Inflammatory macrophage (primary cell): ENCODE measurements at regions not wholly inside any gene's neighbourhood (a gene's known extent, or its start where the extent isn't known, plus 50 kb on each side); places are given as distances from the start of the nearest gene placed in this dataset.
"Not testable (repeated sequence)": the region's sequence is repeated elsewhere in the genome, so short reads cannot be mapped to it uniquely, and the experiment has no call there.

Source experiments
- DNase-seq, 2 donors: peaks; one replicate each; pipeline ENCODE4 v3.0.0-alpha.2; 2020 to 2022

DNA sequence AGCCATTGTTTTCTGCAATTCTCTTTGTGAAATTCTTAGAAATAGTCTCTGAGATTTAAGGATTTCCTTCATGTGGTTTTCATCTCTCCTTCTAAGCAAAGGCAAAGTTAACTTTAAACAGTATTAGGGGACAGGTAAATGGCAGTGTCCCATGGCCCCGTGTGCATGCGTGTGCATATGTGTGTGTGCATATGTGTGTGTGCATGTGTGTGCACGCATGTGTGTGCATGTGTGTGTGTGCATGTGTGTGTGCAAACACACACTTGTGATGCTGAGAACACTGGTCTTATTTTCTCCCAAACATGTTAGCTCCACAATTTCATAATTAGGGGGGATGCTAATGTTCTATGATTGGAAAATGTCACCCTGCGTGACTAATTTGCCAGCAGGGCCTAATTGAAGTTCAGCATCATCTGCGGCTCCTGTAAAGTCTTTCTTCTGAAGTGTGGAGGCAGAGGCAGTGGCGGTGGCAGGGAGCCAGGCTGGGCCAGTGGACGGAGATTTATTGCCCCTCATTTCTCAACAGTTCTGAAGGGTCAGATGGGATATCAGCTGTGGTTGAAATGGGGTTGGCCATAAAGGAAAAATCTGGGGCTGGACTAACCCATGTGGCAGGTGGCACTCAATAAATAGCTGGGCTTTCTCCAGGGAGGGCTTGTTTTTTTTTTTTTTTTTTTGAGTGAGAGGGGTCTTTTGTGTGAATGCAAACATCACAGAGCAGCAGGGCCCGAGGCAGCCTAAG is 289.3 kb upstream of the PODXL start:
- DNase-seq = no peak

DNA sequence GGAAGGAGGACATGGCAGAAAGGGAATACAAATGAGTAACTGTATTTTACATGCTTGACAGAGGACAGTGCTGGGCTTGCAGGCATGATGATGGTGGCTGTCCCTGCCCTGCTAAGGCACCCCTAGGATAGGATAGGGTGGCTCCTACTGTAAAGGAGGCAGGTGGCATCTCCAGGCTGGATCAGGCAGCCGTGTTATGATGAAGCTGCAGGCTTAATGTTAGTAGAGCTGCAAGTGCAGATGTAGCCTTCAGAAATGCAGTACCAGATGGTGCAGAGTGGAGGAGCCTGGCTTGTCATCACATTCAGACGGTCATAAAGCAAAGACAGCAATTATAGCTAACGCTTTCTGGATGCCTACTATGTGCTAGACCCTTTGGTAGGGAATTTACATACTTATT is 287.9 kb upstream of the PODXL start:
- no peak for DNase-seq

DNA sequence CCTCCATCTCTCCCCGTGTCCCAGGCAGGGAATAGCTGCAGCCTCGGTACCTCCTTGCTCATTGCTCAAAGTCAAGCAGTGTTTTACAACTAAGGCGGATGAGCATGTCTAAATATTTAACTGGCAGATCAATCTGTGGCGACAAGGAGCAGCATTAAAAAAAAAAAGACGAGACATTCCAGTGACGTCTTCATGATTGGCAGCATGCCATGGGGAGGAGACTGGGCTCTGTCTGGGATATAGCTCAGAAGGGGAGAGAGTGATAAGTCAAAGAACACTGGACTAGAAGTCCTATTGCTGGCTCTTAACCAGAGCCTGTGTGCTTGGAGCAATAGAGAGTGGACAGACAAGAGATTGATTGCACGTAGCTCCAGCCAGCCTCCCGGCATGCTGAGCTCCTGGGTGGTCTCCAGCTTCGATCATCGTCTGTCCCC is 287.5 kb upstream of the PODXL start:
- DNase-seq = no peak

DNA sequence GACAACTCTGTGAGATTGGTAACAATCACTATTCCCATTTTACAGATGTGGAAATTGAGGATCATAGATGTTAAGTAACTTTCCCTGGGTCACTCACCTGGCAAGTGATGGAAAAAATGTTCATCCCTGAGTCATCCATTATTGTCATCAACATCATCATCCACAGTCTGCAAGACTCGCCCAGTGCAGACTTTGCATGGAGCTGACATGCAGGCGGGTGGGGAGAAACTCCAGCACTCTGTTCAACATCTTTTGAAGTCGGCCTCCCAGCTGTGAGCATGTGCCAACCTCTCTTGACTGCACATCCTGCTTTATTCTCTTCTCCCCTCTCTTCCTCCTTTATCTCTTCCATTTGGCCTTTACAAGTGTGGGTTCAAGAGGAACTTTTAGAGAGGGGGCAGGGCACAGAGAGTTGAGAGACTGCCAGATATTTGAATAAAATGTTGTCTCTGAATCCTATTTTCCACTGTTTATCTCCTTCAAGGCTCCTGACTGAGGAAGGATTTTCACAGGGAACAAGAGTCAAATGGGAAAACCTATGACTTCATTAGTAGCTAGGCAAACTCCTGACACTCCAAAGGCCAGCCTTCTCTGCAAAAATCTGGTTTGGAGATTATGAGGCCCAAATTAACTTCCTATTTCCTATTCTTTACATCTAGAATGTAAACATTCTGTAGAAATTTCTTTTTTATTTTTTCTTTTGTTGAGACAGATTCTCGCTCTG is 283.7 kb upstream of the PODXL start:
- no peak for DNase-seq

DNA sequence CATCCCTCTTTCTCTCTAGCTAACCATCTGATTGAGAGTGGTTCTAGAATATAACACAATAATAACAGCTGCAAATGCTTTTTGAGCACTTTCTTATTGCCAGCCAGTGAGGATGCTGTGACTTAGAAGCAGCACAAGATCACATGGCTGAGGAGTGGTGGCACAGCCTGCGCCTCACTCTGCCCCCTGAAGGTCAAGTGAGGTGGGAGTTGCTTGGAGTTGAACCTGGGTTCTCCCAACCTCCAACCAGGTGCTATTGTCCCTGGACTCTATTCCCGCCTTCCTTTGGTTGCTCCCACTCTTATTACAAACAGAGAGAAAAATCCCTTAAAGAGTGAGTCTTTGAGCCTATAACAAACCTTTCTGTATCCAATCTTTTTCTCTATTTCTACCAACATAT is 280.3 kb upstream of the PODXL start:
- DNase-seq = no peak

DNA sequence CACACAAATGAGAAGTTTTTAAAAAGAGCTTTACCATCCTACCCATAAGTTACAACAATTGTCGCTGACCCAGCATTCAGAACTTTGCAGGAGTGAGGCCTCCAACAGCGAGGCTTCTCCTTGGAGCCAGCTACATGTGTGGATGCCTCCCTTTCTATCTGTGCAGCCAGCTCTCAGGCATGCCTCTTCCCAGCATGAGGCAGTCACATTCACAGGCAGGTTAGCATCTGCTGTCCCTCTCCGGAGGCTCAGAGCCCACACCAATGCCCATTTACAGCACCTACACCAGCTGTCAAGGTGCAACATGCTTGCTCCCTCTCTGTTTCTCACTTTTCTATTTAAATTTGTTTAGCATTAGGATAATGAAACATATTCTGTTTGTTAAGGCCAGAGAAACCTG is 278.7 kb upstream of the PODXL start:
- DNase-seq = no peak

DNA sequence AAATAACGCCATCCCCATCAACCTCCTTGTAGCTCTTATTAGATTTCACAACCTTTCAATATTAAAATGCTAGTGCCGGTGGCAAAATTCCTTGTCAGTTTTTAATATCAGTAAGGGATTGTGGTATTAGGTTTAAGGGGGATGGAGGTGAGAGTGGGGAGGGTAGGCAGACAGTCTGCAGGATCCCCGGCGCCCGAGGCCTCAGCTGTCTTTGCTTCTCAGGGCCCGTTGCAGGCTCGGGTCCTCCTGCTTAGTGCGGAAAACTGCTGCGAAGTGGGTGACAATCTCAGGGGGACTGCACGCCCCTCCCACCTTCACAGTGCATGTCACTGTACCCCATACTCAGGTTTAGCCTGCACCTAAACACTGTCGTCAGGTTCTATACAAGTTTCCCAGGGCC is 274.3 kb upstream of the PODXL start:
- no peak for DNase-seq

DNA sequence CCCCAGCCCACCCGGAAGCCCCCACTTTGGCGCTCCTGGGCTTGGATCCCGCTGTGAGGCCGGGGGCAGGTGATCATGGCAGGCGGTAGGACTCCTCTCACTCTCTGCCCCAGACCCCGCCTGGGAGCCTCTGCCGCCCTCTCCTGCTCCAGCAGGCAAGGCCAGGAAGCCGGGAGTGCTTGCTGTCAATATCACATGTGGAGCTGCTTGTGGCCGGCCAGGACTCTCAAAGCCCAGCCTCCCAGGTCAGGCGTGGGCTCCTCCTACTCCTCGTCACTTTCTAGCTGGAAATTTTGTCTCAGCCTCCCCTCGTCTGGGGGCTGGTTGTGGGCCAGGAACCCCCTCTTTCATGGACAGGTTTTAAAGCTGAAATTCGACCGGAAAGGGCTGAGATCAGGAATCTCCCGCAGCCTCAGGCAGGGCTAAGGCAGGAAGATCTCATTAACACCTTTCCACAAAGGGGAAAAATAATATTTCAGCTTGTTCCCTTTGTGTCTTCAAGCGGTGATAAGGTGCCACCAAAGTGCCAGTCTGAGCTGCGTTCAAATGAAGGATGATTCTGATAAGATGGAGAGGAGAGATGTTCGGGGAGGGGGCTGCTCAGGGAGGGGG is 273.6 kb upstream of the PODXL start:
- DNase-seq = no peak

DNA sequence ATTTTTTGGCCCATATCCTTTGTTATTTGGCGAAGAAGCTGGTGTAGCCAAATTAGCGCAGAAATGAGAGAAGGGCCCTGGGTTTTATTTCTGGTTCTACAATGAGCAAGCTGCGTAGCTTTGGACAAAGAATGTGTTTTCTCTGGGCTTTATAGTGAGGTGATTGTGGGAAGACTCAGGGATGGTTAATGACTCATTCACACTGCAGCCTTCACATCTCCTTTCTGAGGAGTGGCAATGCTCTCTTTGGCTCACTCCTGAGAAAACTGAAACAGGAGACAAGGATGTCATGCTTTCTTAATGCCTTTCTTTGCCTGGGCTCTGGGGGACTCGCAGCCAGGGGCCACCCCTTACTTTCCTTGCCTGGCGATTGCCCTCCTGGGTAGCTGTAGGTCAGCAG is 271.0 kb upstream of the PODXL start:
- no peak for DNase-seq

DNA sequence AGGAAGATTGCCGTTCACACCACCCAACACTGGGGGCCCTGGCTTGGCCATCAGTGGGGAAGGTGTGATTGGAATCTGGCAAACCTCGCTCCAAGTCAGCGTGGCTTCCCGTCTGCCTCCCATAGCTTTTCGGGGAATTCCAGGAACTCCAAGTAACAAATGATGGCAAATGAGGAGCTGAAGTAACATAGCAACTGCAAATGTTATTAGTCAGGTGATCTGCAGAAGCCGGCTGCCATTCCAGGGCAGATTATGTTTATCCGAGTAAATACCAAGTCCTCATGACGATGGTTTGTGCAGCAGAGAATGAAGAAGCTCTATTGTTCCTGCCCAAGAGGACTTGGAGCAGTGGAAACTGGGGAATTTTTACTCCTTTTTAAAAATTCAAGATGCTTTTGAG is 270.5 kb upstream of the PODXL start:
- no peak for DNase-seq

DNA sequence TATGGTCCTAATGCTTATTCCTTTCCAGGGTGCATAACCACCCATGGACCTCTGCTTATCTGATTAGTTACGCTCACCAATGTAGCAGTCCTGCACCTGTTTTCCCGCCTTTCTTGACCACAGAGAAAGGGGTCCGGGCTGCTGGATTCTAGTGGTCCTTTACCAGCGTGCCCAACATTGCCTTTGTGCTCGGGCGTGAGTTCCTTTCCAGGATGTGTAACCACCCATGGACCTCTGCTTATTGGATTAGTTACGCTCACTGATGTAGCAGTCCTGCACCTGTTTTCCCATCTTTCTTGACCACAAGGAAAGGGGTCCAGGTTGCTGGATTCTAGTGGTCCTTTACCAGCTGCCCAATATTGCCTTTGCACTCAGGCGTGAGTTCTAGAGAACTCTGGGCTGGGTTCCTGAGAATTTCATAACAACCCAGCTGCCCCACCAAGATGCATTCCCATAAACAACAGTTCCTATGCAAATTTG is 267.6 kb upstream of the PODXL start:
- not testable (repeated sequence) for DNase-seq

DNA sequence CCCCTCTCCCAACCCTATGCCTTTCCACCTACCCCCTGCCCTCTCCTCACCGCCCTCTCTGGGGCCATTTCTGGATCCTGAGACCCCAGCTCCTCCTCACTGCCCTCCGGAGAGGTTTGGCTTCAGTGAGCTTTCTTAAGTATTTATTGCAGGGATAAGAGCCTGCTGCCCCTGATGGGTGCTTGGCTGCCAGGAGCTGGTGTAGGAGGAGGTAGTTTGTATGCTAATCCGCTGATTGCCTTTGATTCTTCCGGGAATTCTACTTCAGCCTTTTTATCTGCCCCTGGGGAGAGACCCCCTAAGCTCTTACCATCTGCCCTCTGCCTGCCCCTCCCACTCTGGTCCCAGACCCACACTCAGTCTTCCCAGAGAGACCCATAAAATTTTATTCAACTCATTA is 263.5 kb upstream of the PODXL start:
- no peak for DNase-seq

DNA sequence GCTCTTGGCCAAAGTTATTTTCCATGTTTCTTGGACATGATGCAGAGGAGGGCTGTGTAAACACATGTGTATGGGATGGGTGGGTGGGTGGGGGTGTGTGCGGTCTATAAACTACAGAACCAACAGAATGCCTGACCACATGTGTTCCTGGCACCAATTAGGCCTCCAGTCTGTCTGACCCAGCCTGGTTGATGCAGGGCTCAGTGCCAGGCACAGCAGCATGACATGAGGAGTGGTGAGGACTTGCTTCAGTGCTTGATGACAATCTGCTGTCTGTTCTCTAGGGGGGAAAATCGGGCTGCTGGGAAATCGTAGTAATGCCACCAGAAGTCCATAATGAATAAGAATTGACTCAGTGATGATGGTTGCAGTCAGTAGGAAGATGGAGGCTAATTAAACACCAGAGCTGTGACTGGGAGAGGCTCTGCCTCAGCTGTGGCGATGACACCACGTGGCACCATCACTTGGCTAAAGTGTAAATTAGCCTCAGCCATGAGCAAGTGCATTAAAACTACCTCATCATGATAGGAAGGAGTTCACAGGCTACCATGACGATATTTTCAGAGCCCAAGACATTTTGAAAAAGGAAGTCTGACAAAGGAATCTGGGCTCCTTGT is 260.1 kb upstream of the PODXL start:
- no peak for DNase-seq

DNA sequence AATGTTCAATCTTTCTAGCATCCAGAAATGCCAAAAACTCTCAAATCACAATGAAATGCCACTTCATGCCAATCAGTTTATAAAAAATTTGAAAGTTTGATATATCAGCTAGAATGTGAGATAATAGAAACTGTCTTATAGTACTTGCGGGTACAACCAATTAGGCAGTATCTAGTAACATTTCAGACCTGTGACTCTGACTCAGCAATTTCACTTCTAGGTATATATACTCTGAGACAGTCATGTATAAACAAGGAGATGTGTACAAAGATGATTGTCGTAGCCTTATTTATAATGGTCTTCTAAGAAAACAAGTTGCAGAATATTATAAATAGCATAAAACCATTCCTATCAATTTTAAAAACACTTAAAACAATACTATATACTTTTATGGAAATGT is 252.3 kb upstream of the PODXL start:
- DNase-seq = no peak

DNA sequence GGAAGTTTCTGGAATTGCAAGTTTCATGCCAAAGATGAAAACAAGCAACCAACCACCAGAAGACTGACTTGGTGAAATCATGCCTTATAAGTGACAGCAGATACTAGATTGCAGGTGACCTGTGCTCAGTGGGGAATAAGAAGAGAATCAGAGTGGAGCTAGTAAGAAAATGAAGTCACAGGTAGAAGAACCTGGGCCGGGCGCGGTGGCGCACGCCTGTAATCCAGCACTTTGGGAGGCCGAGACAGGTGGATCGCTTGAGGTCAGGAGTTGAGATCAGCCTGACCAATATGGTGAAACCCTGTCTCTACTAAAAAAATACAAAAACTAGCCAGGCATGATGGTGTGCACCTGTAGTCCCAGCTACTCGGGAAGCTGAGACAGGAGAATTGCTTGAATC is 251.7 kb upstream of the PODXL start:
- not testable (repeated sequence) for DNase-seq

DNA sequence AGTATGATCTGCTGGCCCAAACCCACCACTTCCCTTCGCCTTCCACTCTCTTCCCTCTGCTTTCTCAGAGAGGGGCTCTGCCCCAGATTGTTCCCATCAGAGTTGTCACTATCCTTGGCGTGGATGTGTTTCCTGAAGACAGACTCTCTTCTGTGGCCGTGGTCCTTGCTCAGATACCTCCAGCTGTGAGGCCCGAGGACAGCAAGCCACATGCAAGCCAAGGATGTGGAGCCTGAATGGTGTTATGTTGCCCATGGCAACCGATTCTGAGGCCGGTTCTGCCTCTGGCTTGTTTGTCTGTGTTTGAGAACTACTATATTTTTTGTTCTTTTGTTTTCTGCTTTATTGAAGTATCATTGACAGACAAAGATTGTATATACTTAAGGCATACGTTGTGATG is 247.4 kb upstream of the PODXL start:
- DNase-seq = no peak

DNA sequence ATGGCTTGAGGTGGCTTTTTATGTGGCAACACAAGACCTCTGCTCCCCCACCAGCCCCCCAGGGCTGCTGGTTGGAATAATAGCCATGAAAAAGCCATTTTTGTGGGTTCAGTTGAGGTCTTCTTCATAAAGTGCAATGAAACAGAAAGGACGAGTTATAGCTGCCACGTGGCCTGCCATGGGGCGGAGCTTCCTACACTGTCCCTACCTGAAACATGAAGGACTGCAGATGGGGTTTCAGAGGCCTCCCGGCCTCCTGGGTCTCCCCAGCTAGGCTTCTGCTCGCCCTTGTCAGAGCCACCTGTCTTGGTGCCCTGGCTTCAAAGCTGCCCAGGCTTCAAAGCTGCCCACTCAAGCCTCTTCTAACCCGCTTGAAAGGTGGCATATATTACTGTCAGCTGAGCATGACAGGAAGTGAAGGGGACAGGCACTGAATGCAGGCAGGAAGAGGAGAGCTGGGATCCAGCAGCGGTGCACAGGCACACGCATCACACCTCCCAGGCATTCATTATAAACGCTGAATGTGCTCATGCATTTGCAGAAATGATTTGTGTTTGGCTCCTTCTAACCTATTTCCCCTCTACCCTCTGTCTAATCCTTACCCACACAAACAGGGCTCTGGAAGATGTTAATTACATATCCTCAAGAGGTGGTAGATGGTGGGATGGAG is 245.9 kb upstream of the PODXL start:
- no peak for DNase-seq

DNA sequence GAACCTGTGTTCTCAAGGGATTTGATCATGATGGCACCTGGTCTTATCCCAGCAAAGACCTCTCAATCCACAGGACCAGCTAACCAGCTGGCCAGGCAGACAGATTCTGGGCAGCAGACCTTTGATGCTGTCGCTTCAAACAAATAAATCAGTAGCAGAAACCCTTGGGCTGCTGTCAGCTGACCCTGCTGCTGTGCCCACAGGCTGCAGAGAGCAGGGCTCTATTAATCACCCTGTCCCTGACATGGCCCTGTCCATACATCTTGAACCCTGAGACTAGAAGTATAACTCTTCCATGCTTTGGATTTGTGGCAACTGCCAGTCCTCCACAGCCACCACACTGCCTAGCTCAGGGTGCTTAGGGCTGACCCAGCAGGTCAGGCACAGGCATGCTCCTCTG is 244.1 kb upstream of the PODXL start:
- no peak for DNase-seq

DNA sequence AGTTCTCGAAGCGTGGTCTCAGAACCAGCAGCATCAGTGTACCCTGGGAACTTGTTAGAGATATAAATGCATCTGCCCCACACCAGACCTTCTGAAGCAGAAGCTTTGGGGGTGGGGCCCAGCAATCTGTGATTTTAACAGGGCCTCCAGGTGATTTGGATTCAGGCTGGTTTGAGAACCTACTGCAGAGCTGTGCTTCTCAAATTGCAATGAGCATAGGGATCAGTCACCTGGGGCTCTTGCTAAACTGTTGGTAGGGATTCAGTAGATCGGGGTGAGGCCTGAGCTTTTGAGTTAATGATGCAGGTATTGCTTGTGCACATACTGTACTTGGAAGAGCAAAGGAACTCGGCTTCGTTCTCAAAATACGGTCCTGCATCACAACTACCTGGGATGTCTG is 243.6 kb upstream of the PODXL start:
- no peak for DNase-seq

DNA sequence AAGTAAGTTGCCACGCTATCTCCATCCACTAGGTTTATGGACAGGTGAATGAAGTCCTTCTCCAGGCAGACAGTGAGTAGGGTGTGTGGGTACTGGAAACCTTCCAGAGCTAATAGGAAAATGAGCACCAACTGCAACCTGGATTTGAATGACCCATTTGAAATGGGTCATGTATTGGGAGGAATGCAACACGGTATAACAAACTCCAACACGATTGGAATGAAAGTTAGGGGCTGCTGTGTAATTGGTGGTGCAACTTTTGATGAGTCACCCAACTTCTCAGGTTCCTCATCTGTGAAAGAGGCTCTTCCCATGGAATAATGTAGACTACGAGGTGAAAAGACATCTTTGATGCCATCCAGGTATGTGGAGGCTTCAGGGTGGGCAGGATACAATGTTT is 241.4 kb upstream of the PODXL start:
- no peak for DNase-seq

DNA sequence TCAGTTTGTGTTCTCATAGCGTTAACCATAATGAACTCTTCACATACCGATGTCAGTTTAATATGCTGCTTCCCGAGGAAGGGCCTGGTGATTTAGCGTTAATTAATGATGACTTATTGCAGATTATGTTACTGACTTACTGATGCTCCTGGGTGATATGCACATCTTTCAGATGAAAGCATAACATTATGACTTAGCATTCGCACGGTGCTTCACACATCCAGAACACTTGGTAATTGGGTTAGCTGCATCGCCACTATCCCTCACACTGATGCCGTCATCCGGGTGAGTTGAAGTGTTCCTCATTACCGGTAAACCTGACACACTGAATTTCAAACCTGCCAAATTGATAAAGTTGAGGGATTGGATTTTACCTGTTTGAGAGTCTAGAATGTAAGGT is 239.0 kb upstream of the PODXL start:
- no peak for DNase-seq

DNA sequence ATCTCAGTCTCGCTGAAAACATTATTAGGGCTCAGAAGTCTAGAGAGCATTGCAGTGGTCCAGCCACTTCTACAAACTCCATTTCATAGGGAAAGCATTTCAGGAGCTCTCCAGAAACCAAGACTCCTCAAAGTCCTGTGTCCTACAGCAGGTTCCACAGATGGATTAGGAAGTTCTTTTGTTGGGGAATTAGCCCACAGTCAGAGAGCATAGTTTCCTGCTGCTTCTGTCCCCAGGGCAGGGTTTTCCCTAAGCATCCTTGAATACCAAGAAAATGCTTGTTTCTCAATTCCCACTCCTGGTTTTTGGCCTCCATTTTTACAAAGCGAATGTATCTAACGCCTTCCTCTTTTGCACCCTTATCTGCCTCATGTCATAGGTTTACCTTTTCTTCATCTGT is 235.9 kb upstream of the PODXL start:
- DNase-seq = no peak

DNA sequence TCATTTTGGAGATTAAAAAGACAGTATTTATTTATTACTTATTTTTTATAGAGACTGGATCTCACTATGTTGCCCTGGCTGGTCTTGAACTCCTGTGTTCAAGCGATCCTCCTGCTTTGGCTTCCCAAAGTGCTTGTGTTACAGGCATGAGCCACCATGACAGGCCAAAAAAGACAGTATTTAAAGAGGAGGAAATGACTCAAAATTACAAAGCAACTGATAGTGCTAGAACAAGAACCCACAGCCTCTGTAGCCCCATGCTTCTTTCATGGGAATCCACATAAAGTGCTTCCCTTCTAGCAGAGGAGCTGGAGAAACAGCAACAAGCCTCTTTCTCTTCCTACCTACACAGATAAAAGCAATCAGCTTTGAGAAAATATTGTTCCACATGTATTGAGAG is 230.7 kb upstream of the PODXL start:
- no peak for DNase-seq
